SK-N-SH (cell line): ENCODE measurements at regions not wholly inside any gene's neighbourhood (a gene's known extent, or its start where the extent isn't known, plus 50 kb on each side); places are given as distances from the start of the nearest gene placed in this dataset.

ENCODE experiments used
- CTCF ChIA-PET: fragments of 300-600, 350-600 bp; formaldehyde crosslinking; extraction: SDS; loops from one replicate; lab custom pipeline; 2021; lab: Yijun Ruan, JAX
- POLR2A ChIA-PET: fragments of 350-600 bp; sonication (Branson Sonifier 250); formaldehyde crosslinking; extraction: SDS; loops from one replicate; lab custom pipeline; 2020; ENCODE audit warnings: antibody characterized with exemption, inconsistent platforms; lab: Yijun Ruan, JAX
- DNase-seq: peaks from one replicate; pipeline ENCODE4 v3.0.0; 2012
- H2AFZ ChIP-seq: fragments of 200-600 bp; sonication (generic); 2 replicates; pipeline ENCODE4 v1.8.1; 2016; ENCODE audit warnings: antibody characterized with exemption, mild to moderate bottlenecking, low read depth
- H3F3A ChIP-seq: fragments of 200-600 bp; sonication (generic); replicated peaks from 2 replicates; pipeline ENCODE3; 2016; ENCODE audit warnings: antibody characterized with exemption, mild to moderate bottlenecking; ENCODE audit not compliant: insufficient read depth
- H3K27ac ChIP-seq, 2 experiments: fragments of 200-500 bp in 1 of 2; fragments of 200-600 bp in 1 of 2; sonication (Bioruptor generic) in 1 of 2; sonication (generic), shearing (Covaris generic) in 1 of 2; 2 replicates each; pipeline versions ENCODE4 v1.5.1 to v1.6.1; 2014 to 2016; ENCODE audit warnings: low read depth in 2 of 2, inconsistent platforms in 1 of 2, low read length in 1 of 2, mild to moderate bottlenecking in 1 of 2, mixed read lengths in 1 of 2
- H3K27me3 ChIP-seq: fragments of 200-600 bp; sonication (generic), shearing (Covaris generic); 2 replicates; pipeline ENCODE4 v1.6.1; 2016; ENCODE audit warnings: mixed run types; ENCODE audit not compliant: insufficient read depth
- H3K36me3 ChIP-seq, 2 experiments: fragments of 200-500 bp in 1 of 2; fragments of 200-600 bp in 1 of 2; sonication (Bioruptor generic) in 1 of 2; sonication (generic) in 1 of 2; replicated peaks in 1 of 2; 2 replicates each; pipeline versions ENCODE3 to v1.5.1; 2014 to 2016; ENCODE audit warnings: low read length in 1 of 2, mild to moderate bottlenecking in 1 of 2; ENCODE audit not compliant: insufficient read depth in 2 of 2, control insufficient read depth in 1 of 2
- H3K4me1 ChIP-seq, 2 experiments: fragments of 200-500 bp in 1 of 2; fragments of 200-600 bp in 1 of 2; sonication (Bioruptor generic) in 1 of 2; sonication (generic), shearing (Covaris generic) in 1 of 2; 2 replicates each; pipeline versions ENCODE4 v1.5.1 to v1.6.1; 2014 to 2016; ENCODE audit warnings: low read depth in 1 of 2, low read length in 1 of 2, mixed run types in 1 of 2; ENCODE audit not compliant: insufficient read depth in 2 of 2, control insufficient read depth in 1 of 2
- H3K4me2 ChIP-seq: fragments of 200-600 bp; sonication (generic), shearing (Covaris generic); 2 replicates; pipeline ENCODE4 v1.6.1; 2017; ENCODE audit warnings: mixed run types
- H3K4me3 ChIP-seq, 2 experiments: fragments of 200-500 bp in 1 of 2; fragments of 200-600 bp in 1 of 2; sonication (Bioruptor generic) in 1 of 2; sonication (generic), shearing (Covaris generic) in 1 of 2; 2 replicates each; pipeline versions ENCODE4 v1.5.1 to v1.8.1; 2014 to 2016; ENCODE audit warnings: low read depth in 2 of 2, inconsistent platforms in 1 of 2, low read length in 1 of 2, mild to moderate bottlenecking in 1 of 2, mixed read lengths in 1 of 2, moderate library complexity in 1 of 2
- H3K79me2 ChIP-seq: fragments of 200-600 bp; sonication (generic); 2 replicates; pipeline ENCODE4 v1.8.1; 2017; ENCODE audit warnings: mild to moderate bottlenecking; ENCODE audit not compliant: insufficient read depth
- H3K9ac ChIP-seq: fragments of 200-600 bp; sonication (generic); 2 replicates; pipeline ENCODE4 v1.6.1; 2017; ENCODE audit warnings: mixed run types
- H3K9me2 ChIP-seq: fragments of 200-600 bp; sonication (generic); 2 replicates; pipeline ENCODE4 v1.6.1; 2017; ENCODE audit warnings: mixed run types
- H3K9me3 ChIP-seq: fragments of 200-600 bp; sonication (generic); 2 replicates; pipeline ENCODE4 v1.6.1; 2017; ENCODE audit warnings: mixed run types, mild to moderate bottlenecking, moderate library complexity
- H4K20me1 ChIP-seq: fragments of 200-600 bp; sonication (generic); 2 replicates; pipeline ENCODE4 v1.6.1; 2017; ENCODE audit warnings: mild to moderate bottlenecking, mixed run types; ENCODE audit not compliant: insufficient read depth
- EP300 ChIP-seq, 2 experiments: IDR thresholded peaks; 2 replicates each; pipeline versions ENCODE4 v1.4.0 to v1.6.1; 2012; ENCODE audit warnings: borderline replicate concordance in 1 of 2, low read depth in 1 of 2, low read length in 1 of 2
- FOSL2 ChIP-seq: IDR thresholded peaks from 2 replicates; pipeline ENCODE4 v1.4.0; 2012; ENCODE audit warnings: low read depth, mild to moderate bottlenecking, moderate library complexity, borderline replicate concordance
- GABPA ChIP-seq: IDR thresholded peaks from 2 replicates; pipeline ENCODE4 v1.4.0; 2012; ENCODE audit warnings: low read depth, mild to moderate bottlenecking
- JUND ChIP-seq: IDR thresholded peaks from 2 replicates; pipeline ENCODE4 v1.4.0; 2012
- MEF2A ChIP-seq: IDR thresholded peaks from 2 replicates; pipeline ENCODE4 v1.4.0; 2012; ENCODE audit warnings: low read depth, borderline replicate concordance
- MXI1 ChIP-seq: IDR thresholded peaks from 2 replicates; pipeline ENCODE4 v1.6.1; 2012; ENCODE audit warnings: mild to moderate bottlenecking, low read depth, low read length, improper control_type of control experiment
- NFIC ChIP-seq: IDR thresholded peaks from 2 replicates; pipeline ENCODE4 v1.4.0; 2012; ENCODE audit warnings: borderline replicate concordance
- NRF1 ChIP-seq: IDR thresholded peaks from 2 replicates; pipeline ENCODE4 v1.6.1; 2012; ENCODE audit warnings: low read depth, mild to moderate bottlenecking, low read length
- POLR2AphosphoS5 ChIP-seq: IDR thresholded peaks from 2 replicates; pipeline ENCODE4 v1.6.1; 2012; ENCODE audit warnings: low read depth, low read length
- RAD21 ChIP-seq: IDR thresholded peaks from 2 replicates; pipeline ENCODE4 v1.6.1; 2012; ENCODE audit warnings: mild to moderate bottlenecking, low read length
- RFX5 ChIP-seq: IDR thresholded peaks from 2 replicates; pipeline ENCODE4 v1.6.1; 2012; ENCODE audit warnings: mild to moderate bottlenecking, improper control_type of control experiment, low read length
- SIN3A ChIP-seq: IDR thresholded peaks from 2 replicates; pipeline ENCODE4 v1.6.1; 2012; ENCODE audit warnings: low read depth, mild to moderate bottlenecking, low read length, moderate library complexity, borderline replicate concordance
- SMC3 ChIP-seq: IDR thresholded peaks from 2 replicates; pipeline ENCODE4 v1.6.1; 2012; ENCODE audit warnings: low read depth, low read length, improper control_type of control experiment
- TAF1 ChIP-seq: IDR thresholded peaks from 2 replicates; pipeline ENCODE4 v1.6.1; 2012; ENCODE audit warnings: low read depth, mild to moderate bottlenecking, low read length, moderate library complexity, borderline replicate concordance
- TCF12 ChIP-seq: IDR thresholded peaks from 2 replicates; pipeline ENCODE4 v1.4.0; 2012
- WGBS: methylation state at CpG from one replicate; pipeline ENCODE4 v1.1.6; 2017; ENCODE audit warnings: low lambda C conversion rate; 5-methylcytosine and 5-hydroxymethylcytosine counted together
- TF ChIP-seq, protein P1 (sequence below): IDR thresholded peaks from 2 replicates; pipeline ENCODE4; 2012
- TF ChIP-seq, protein P2 (sequence below): IDR thresholded peaks from 2 replicates; pipeline ENCODE4 v1.6.1; 2012; ENCODE audit warnings: mild to moderate bottlenecking, low read depth, low read length, moderate library complexity
- TF ChIP-seq, protein P3 (sequence below): IDR thresholded peaks from 2 replicates; pipeline ENCODE4 v1.4.0; 2012; ENCODE audit warnings: low read depth, borderline replicate concordance
- TF ChIP-seq, protein P4 (sequence below): IDR thresholded peaks from 2 replicates; pipeline ENCODE4 v1.4.0; 2012; ENCODE audit warnings: low read depth, borderline replicate concordance

DNA sequence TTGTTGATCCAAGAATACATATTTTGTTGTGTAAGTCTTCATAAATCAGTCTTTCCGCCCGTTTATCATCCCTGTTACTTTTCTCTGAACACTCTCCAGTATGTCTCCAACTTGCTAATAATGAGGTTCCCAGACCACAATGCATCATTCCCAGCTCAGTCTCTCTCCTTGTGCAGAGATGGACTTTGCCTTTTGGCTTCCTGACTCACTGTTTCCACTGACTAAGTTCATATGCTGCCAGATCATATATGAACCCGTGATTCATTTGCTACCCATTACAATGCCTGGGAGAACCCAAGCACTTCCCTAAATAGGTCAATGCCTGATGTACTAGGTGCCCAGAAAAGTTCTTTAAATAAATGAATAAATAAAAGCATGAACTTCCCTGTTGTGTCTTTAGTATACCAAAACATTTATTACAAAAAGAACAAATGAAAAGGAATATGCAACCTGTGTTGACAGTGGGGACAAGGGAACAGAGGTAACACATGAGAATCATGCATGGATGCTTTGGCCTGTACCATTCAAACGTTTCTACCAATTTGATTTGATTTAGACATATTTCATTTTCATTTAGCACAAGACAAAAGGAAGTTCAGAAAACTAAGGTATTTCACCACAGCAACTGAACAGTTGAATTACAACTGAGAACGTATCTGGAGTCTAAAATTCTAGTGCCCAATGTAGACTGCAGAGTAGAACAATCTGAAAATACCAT, 215.4 kb upstream of the HNRNPA3 start:
- no peak overlapping the region for H3K9ac ChIP-seq
- no peaks in the 10 kb centered on the region for H3K79me2 ChIP-seq
- peak overlapping the region; percentile 45; the same call in 1 of the 2 replicates for H2AFZ ChIP-seq
- CTCF ChIA-PET = no interaction called here
- TF ChIP-seq JUND (peak; percentile 62), TCF12 (0 out of 2 replicates have a peak, but pooled peaks have one; percentile 31), NFIC (no peak; the same call in 1 of the 2 replicates), FOSL2 (peak; percentile 53; the same call in 1 of the 2 replicates), EP300 (IDR thresholded peaks at IDR 0.05; ENCODE audit: borderline replicate concordance in 1 of 2, low read depth in 1 of 2, low read length in 1 of 2) (0 out of 4 replicates have a peak, but pooled peaks of 1 of the 2 experiments have one; percentile 24)
- TF ChIP-seq, protein P1, sequence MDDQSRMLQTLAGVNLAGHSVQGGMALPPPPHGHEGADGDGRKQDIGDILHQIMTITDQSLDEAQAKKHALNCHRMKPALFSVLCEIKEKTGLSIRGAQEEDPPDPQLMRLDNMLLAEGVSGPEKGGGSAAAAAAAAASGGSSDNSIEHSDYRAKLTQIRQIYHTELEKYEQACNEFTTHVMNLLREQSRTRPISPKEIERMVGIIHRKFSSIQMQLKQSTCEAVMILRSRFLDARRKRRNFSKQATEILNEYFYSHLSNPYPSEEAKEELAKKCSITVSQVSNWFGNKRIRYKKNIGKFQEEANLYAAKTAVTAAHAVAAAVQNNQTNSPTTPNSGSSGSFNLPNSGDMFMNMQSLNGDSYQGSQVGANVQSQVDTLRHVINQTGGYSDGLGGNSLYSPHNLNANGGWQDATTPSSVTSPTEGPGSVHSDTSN = peak; percentile 66
- H3K4me1 ChIP-seq = no peaks in the 10 kb centered on the region
- no peak overlapping the region for H3K4me3 ChIP-seq
- H3K9me2 ChIP-seq = no peaks in the 10 kb centered on the region
- no peaks in the 10 kb centered on the region for H4K20me1 ChIP-seq
- DNase-seq = no peak
- peak overlapping the region in 1 of 2 experiments; percentile 71; a peak in 2 of 4 replicates for H3K27ac ChIP-seq
- no peaks in the 10 kb centered on the region for H3K9me3 ChIP-seq
- POLR2A ChIA-PET = no interaction called here
- 26% methylated on average over 5 of the region's 5 CpGs for WGBS
- no peaks in the 10 kb centered on the region for H3K36me3 ChIP-seq
- H3K27me3 ChIP-seq = no peaks in the 10 kb centered on the region
- no peak overlapping the region for H3K4me2 ChIP-seq
- peaks cover 8% of the 10 kb centered on the region for H3F3A ChIP-seq

DNA sequence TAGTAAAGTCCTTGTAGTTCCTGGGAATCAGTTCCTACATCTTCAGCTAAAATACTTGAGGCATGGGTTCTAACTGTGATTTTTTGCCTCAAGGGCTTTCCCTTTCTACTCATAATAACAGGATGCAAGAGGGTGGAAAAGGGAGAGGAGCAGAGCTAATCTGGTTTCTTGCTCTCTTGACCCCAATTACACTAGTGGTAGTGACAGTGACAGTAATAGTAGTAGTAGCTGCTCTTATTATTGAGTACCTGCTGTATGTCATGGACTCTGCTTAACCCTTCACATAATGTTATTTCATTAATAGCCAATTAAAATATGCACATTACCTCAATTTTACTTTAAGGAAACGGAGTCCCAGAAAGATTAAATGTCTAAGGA, 214.8 kb upstream of the HNRNPA3 start:
- H3K4me3 ChIP-seq = no peak overlapping the region
- no peaks in the 10 kb centered on the region for H4K20me1 ChIP-seq
- CTCF ChIA-PET = no interaction called here
- H3F3A ChIP-seq = peaks cover 8% of the 10 kb centered on the region
- H3K9ac ChIP-seq = no peak overlapping the region
- H3K27me3 ChIP-seq = no peaks in the 10 kb centered on the region
- peak overlapping the region in 1 of 2 experiments; percentile 71; a peak in 2 of 4 replicates for H3K27ac ChIP-seq
- no peak overlapping the region for H3K4me2 ChIP-seq
- H3K9me3 ChIP-seq = no peaks in the 10 kb centered on the region
- no peak for DNase-seq
- H2AFZ ChIP-seq = no peak overlapping the region
- H3K36me3 ChIP-seq = no peaks in the 10 kb centered on the region
- WGBS = 71% methylated on average over 1 of the region's 1 CpG
- POLR2A ChIA-PET = no interaction called here
- H3K79me2 ChIP-seq = no peaks in the 10 kb centered on the region
- H3K9me2 ChIP-seq = no peaks in the 10 kb centered on the region
- H3K4me1 ChIP-seq = no peaks in the 10 kb centered on the region
- TF ChIP-seq SIN3A = no peak
- no peak for TF ChIP-seq MXI1
- no peak for TF ChIP-seq NRF1
- TF ChIP-seq NFIC = no peak
- TF ChIP-seq RAD21 = no peak
- TF ChIP-seq, protein P2, sequence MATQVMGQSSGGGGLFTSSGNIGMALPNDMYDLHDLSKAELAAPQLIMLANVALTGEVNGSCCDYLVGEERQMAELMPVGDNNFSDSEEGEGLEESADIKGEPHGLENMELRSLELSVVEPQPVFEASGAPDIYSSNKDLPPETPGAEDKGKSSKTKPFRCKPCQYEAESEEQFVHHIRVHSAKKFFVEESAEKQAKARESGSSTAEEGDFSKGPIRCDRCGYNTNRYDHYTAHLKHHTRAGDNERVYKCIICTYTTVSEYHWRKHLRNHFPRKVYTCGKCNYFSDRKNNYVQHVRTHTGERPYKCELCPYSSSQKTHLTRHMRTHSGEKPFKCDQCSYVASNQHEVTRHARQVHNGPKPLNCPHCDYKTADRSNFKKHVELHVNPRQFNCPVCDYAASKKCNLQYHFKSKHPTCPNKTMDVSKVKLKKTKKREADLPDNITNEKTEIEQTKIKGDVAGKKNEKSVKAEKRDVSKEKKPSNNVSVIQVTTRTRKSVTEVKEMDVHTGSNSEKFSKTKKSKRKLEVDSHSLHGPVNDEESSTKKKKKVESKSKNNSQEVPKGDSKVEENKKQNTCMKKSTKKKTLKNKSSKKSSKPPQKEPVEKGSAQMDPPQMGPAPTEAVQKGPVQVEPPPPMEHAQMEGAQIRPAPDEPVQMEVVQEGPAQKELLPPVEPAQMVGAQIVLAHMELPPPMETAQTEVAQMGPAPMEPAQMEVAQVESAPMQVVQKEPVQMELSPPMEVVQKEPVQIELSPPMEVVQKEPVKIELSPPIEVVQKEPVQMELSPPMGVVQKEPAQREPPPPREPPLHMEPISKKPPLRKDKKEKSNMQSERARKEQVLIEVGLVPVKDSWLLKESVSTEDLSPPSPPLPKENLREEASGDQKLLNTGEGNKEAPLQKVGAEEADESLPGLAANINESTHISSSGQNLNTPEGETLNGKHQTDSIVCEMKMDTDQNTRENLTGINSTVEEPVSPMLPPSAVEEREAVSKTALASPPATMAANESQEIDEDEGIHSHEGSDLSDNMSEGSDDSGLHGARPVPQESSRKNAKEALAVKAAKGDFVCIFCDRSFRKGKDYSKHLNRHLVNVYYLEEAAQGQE = no peak
- no peak for TF ChIP-seq MEF2A
- TF ChIP-seq, protein P3, sequence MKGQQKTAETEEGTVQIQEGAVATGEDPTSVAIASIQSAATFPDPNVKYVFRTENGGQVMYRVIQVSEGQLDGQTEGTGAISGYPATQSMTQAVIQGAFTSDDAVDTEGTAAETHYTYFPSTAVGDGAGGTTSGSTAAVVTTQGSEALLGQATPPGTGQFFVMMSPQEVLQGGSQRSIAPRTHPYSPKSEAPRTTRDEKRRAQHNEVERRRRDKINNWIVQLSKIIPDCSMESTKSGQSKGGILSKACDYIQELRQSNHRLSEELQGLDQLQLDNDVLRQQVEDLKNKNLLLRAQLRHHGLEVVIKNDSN = no peak
- TF ChIP-seq, protein P4, sequence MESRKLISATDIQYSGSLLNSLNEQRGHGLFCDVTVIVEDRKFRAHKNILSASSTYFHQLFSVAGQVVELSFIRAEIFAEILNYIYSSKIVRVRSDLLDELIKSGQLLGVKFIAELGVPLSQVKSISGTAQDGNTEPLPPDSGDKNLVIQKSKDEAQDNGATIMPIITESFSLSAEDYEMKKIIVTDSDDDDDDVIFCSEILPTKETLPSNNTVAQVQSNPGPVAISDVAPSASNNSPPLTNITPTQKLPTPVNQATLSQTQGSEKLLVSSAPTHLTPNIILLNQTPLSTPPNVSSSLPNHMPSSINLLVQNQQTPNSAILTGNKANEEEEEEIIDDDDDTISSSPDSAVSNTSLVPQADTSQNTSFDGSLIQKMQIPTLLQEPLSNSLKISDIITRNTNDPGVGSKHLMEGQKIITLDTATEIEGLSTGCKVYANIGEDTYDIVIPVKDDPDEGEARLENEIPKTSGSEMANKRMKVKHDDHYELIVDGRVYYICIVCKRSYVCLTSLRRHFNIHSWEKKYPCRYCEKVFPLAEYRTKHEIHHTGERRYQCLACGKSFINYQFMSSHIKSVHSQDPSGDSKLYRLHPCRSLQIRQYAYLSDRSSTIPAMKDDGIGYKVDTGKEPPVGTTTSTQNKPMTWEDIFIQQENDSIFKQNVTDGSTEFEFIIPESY = no peak
- no peak for TF ChIP-seq RFX5
- no peak for TF ChIP-seq SMC3
- no peak for TF ChIP-seq TAF1
- TF ChIP-seq, protein P1 = no peak
- no peak for TF ChIP-seq POLR2AphosphoS5
- TF ChIP-seq GABPA = no peak
